SK-N-MC (cell line): ENCODE measurements at regions not wholly inside any gene's neighbourhood (a gene's known extent, or its start where the extent isn't known, plus 50 kb on each side); places are given as distances from the start of the nearest gene placed in this dataset.

Experiments
- EZH2 ChIP-seq: fragments of 200-600 bp; sonication (generic); IDR thresholded peaks from one replicate; pipeline ENCODE4 v1.6.1; 2017; ENCODE audit warnings: antibody characterized with exemption
- FOXP2 ChIP-seq: optimal IDR thresholded peaks from 2 replicates; pipeline ENCODE3; 2011; ENCODE audit warnings: mild to moderate bottlenecking, moderate library complexity; ENCODE audit not compliant: insufficient read depth; ENCODE audit errors: extremely low read length, control extremely low read depth
- POLR2AphosphoS5 ChIP-seq: IDR thresholded peaks from 2 replicates; pipeline ENCODE4 v1.6.1; 2012; ENCODE audit warnings: mild to moderate bottlenecking, low read depth, low read length, borderline replicate concordance

GRCh38 chr7:144982133-144982532, 146.3 kb upstream of the TPK1 start:
- TF ChIP-seq EZH2 (no peak), POLR2AphosphoS5 (no peak), FOXP2 (no peak)
